GM18519 (cell line): ENCODE measurements at regions not wholly inside any gene's neighbourhood (a gene's known extent, or its start where the extent isn't known, plus 50 kb on each side); places are given as distances from the start of the nearest gene placed in this dataset.

Source experiments
- ATAC-seq: cut with Tn5 transposase; IDR thresholded peaks from one replicate; pipeline ENCODE4 v1.9.1; 2021; ENCODE audit warnings: mild to moderate bottlenecking, moderate library complexity; ENCODE audit not compliant: unreplicated experiment, low FRiP score

- ATAC-seq: no peak
These were observed 470.7 kb upstream of the B3GAT1 start for GRCh38 chr11:134882671-134883297.

GRCh38 chr11:134882141-134882540, 470.1 kb upstream of the B3GAT1 start:
- no peak for ATAC-seq

DNA sequence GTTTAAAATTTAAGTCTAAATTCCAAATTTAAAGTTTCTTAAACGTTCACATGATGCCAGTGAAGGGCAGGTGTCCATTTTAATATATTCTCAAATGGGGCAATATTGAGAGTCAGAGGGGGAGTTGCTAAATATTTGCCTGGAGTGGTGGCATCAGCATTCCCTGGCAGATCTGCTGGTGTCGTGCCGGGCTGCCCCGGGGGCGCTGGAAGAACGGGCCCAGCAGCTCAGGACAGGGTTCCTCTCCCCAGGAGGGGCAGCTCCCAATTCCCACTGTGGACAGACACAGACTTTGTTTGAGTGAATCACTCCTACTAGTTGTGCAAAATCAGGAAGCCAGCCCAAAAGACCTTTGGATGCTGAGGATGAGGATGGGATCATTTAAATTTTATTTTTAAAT, 468.7 kb upstream of the B3GAT1 start:
- ATAC-seq: no peak

- no peak for ATAC-seq
These were observed 467.9 kb upstream of the B3GAT1 start for GRCh38 chr11:134879931-134880330.

GRCh38 chr11:134879341-134879740, 467.3 kb upstream of the B3GAT1 start:
- ATAC-seq: no peak

DNA sequence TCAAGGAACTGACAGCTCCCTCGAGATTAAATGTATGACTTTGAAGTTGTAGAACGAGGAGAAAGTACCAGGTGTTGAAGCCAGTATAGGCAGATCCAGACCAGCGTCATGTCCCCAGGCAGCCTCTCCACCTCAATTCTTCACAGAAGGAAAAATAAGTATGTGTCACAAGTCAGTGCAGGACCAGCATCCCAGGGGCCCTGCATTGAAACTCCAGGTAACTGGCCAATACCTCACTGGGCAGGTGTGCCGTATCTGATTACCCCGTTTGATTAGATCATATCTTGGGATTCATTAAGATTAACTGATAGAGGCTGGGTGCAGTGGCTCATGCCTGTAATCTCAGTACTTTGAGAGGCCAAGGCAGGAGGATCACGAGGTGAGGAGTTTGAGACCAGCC, 466.7 kb upstream of the B3GAT1 start:
- ATAC-seq: no peak

DNA sequence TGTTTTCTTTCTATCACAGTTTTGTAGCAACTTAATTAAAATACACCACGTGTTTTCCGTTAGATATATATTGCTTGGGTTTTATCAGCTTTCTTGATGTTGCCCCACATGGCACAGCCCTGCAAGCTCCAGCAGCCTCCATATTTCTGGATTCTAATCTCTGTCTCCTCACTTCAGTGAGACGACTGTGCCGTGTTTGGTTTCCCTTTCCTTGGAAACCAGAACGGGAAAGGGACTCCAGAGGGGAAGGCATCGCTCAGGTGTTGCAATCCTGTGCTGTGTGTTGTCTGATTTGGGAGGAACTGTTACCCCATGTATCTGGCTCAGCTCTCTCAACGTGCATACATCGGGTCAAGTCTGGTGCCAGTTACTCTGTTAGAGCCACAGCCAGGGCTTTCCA, 464.2 kb upstream of the B3GAT1 start:
- ATAC-seq: no peak

DNA sequence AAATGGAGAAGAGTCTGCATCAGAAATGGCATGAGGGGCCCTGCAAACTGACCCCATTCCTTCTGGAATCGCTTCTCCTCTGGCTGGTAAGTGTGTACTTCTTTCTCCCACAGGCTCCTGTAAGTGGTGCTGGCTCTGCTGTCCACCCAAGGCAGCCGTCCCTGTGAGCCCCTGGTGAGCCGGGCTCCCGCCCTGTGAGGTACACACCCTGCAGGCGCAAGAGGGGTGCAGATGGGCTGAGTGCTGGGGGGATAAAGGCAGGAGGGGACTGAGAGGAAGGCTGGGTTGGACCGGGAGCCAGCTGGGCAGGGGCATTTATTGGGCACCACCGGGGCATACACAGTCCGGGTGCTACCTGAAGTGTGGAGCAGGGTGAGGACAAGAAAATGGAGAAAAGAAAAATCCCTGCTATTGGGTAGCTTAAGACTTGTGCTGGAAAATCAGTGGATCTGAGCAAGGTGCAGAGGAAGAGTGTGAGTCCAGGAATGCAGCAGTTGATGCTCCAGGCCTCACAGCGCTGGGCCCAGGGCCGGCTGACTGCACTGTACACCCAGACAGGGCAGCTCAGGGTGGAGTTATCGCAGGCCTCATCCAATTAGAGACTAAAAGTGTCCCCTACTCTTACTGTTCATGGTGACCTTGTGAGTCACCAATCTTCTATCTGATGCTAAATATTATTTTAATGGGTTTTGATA, 455.1 kb upstream of the B3GAT1 start:
- ATAC-seq: no peak

- no peak for ATAC-seq
These were observed 454.2 kb upstream of the B3GAT1 start for GRCh38 chr11:134866215-134866614.

DNA sequence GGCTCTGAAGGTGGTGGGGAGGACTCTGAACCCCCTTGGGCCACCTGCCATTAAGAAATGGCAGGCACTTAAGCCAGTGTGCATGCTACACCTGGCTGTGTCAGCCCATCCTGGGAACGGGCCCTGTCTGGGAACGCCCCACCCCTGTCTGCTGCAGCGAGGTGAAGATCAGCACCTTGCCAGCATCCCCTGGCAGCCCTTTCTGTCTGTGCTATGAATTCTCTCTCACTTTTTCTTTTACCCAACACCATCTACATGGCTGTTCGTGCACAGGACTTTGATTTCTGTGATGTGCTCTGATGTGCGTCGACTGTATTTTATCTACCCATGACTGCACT, 452.9 kb upstream of the B3GAT1 start:
- ATAC-seq: no peak

- no peak for ATAC-seq
These were observed 452.4 kb upstream of the B3GAT1 start for GRCh38 chr11:134864233-134864967.

GRCh38 chr11:134863294-134863693, 451.3 kb upstream of the B3GAT1 start:
- ATAC-seq: no peak

DNA sequence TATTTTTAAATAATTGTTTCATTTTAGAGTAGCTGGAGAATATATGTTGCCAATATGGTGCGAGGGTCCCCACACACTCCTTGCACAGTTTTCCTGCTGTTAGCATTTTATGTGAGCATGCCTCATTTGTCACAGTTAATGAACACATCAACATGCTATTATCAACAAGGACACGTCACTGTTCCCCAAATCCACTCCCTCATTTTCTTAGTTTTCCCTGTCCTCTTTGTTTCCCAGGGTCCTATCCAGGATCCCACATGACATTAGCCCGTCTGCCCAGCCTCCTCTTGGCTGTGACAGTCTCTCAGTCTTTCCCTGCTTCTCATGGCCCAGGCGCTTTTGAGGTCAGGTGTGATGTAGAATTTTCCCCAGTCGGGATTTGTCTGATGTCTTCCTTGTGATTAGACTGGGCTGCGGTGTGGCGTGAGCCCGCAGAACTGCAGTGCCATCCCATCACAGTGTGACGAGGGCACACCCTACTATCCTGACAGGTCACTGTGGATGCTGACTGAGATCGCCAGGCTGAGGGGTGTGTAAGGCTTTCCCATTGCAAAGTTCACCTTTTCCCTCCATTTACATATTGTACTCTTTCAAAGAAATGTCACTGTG, 450.6 kb upstream of the B3GAT1 start:
- no peak for ATAC-seq

- ATAC-seq: no peak
These were observed 450.1 kb upstream of the B3GAT1 start for GRCh38 chr11:134862105-134862502.

- ATAC-seq: no peak
These were observed 449.6 kb upstream of the B3GAT1 start for GRCh38 chr11:134861490-134862104.

DNA sequence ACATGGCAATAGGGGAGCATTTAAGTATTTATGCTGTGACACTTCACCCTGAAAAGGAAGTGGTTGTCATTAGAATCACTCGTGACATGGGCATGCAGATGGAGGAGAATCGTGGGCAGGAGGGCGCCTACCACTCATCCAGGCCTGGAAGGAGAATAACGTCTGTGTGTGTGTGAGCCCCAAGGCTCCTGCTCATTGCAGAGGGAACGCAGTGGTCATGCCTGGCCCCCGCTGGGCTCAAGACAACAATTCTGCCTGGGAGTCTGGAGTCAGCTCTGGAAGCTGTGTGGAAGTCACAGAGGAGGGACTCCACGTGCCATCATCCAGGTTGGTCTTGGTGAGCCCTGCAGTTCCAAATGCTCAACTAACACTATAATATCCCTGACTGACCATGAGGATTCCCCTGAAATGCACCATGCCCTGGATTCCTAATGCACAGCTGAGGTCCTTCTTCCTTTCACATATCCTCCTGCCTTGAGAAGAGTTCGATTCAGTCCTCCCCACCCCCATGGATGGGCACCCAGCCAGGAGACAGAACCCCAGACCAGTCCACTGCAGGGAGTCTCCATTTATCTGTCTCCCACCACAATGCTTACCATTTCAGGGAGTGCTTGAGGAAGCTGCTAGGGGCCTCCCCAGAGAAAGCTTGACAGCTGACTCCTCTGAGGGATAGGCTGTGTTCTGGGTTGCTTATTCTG, 446.9 kb upstream of the B3GAT1 start:
- no peak for ATAC-seq

GRCh38 chr11:134857035-134857434, 445.0 kb upstream of the B3GAT1 start:
- no peak for ATAC-seq

DNA sequence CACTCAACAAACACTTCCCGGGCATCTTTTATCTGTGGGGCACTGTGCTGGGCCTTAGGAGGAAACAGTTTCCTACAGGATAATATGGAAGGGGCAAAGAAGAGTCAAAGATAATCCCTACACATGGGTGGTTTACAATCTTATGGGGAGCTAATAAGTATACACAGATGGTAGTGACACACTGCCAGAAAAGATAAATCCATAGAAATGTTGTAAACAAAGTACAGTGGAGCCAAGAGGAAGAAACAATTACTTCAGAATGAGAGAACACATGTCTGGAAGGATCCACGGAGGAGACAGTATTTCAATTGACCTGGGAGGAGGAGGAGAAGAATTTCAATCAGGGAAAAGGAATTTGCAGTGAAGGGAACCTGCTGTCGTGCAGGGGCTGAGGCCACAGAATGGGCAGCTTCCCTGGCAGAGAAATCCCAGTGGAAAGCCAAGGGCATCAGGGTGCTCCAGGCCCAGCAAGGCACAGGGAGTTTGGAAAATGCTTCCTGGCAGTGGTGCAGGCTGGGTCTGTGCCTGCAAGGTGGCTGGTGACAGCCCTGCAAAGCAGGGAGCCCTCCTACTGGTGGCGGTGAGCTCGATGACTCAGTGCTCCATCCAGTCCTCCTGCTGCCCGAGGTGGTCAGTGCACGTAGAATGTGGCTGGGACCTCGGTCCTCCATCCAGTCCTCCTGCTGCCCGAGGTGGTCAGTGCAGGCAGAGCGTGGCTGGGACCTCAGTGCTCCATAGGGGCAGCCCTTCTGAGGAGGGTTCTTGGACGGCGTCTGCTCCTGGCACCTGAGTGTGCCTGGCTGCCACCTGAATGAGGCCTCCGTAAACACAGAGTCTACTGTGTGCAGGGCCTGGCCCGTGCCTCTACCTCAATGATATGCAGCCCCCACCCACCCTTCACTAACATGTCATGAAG, 444.3 kb upstream of the B3GAT1 start:
- ATAC-seq: no peak
